ENCODE measurements at regions not wholly inside any gene's neighbourhood (a gene's known extent, or its start where the extent isn't known, plus 50 kb on each side); places are given as distances from the start of the nearest gene placed in this dataset.

DNA sequence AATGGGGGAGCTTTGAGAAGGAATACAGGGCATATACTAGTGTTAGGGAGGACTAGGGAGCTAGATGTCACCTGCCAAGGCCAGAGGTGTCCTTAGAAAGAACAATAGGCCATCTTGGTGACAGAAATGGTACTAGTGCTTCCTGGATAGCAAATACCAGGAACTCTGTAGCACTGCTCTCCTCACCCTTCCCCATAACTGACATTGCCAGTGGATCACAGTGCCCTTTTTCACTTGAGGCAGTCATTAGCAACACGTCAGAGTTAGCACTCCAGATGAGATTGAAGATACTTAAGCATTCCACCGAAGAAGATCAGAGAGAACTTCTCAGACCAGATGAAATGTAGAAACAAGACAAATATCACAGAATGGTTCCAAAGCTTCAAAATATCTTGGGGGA is 103.1 kb upstream of the PDZRN3 start:
- TF ChIP-seq CTCF (conservative IDR thresholded peaks at IDR 0.05; ENCODE audit: low read depth, low read length) (no peak), EZH2 (IDR thresholded peaks at IDR 0.05; ENCODE audit: borderline replicate concordance, low read depth, low read length, poor library complexity, severe bottlenecking) (no peak)
